ENCODE measurements at regions not wholly inside any gene's neighbourhood (a gene's known extent, or its start where the extent isn't known, plus 50 kb on each side); places are given as distances from the start of the nearest gene placed in this dataset.

DNA sequence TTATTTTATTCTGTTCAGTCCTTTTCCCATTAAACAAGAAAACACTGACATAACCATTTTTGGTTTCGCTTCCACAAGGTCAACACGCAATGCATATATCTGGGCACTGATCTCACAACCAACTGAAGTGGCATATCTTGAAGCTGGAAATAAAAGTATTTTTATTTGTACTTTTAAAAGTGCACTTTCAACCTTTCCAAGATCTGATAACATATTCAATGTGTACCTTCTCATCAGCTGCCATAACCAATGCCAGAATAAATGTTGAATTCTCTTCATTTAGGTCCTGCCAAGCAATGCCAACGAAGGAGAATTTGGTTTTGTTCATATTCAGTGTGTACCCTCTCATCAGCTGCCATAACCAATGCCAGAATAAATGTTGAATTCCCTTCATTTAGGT, 148.9 kb upstream of the CEP126 start:
- ChIA-PET CTCF (no interaction called here), POLR2A (ENCODE audit: unreplicated experiment) (no interaction called here)
- H4K91ac ChIP-seq (ENCODE audit: insufficient read depth, low read depth, low read length), result no peak overlapping the region
- DNase-seq (no peak), ATAC-seq (ENCODE audit: low read depth) (no peak)
- H2AK5ac ChIP-seq (ENCODE audit: low read depth, low read length), result no peak overlapping the region
- H3K4ac ChIP-seq (ENCODE audit: low read depth, low read length), result no peak overlapping the region
- dilution Hi-C loops (cut with HindIII; ENCODE audit: low sequenced_read_pairs, unreplicated experiment), result no loop called here
- WGBS, 2 experiments (ENCODE audit: extremely low coverage in 2 of 2, insufficient read length in 1 of 2), result no CpG with 5 or more reads among the region's 3 CpGs
- no peaks in the 10 kb centered on the region for H4K20me1 ChIP-seq (ENCODE audit: insufficient read depth, low read length)
- no peak overlapping the region for H3K23ac ChIP-seq (ENCODE audit: low read depth, low read length)
- in situ Hi-C loops (cut with MboI; ENCODE audit: low sequenced_read_pairs), result no loop called here
- intact Hi-C loops (cut with micrococcal nuclease), result no loop called here
- no peak overlapping the region for H4K5ac ChIP-seq (ENCODE audit: low read depth, low read length)
- H3K79me1 ChIP-seq (ENCODE audit: low read depth in 1 of 2, low read length in 2 of 2), result no peaks in the 10 kb centered on the region
- no peak overlapping the region for H2AFZ ChIP-seq (replicated peaks; ENCODE audit: low read length, poor library complexity)
- H4K8ac ChIP-seq (ENCODE audit: low read depth in 2 of 2, low read length in 2 of 2), result no peak overlapping the region
- no peak for TF ChIP-seq CEBPB (IDR thresholded peaks at IDR 0.05; ENCODE audit: low read depth, low read length)
- TF ChIP-seq RFX5 (IDR thresholded peaks at IDR 0.05; ENCODE audit: low read depth, low read length), result no peak
- no peak for TF ChIP-seq RCOR1 (IDR thresholded peaks at IDR 0.05; ENCODE audit: insufficient replicate concordance, low read length)
- TF ChIP-seq MXI1 (IDR thresholded peaks at IDR 0.05; ENCODE audit: borderline replicate concordance, low read depth, low read length), result no peak
- no peak for TF ChIP-seq RAD21 (IDR thresholded peaks at IDR 0.05; ENCODE audit: low read length)
- TF ChIP-seq SMC3 (IDR thresholded peaks at IDR 0.05; ENCODE audit: low read depth, low read length), result no peak
- no peak for TF ChIP-seq NFE2L2 (IDR thresholded peaks at IDR 0.05; ENCODE audit: low read depth, low read length)
- TF ChIP-seq BHLHE40 (IDR thresholded peaks at IDR 0.05; ENCODE audit: low read depth, low read length), result no peak
- no peak for TF ChIP-seq CHD1 (IDR thresholded peaks at IDR 0.05; ENCODE audit: low read depth, low read length)
- TF ChIP-seq CTCF (conservative IDR thresholded peaks at IDR 0.05; ENCODE audit: low read depth, low read length), result no peak
- TF ChIP-seq MAZ (IDR thresholded peaks at IDR 0.05; ENCODE audit: borderline replicate concordance, low read depth, low read length), result no peak
- no peak for TF ChIP-seq POLR2A (IDR thresholded peaks at IDR 0.05; ENCODE audit: low read depth, low read length)
- no peak overlapping the region for H2BK20ac ChIP-seq (ENCODE audit: low read depth, low read length)
- H2AK9ac ChIP-seq (replicated peaks; ENCODE audit: low read depth, low read length, poor library complexity), result no peak overlapping the region
- no peak overlapping the region for H2BK5ac ChIP-seq (ENCODE audit: low read depth, low read length, poor library complexity, severe bottlenecking)
- H3K9me3 ChIP-seq (ENCODE audit: control insufficient read depth, insufficient read depth, low read length), result peaks cover 7% of the 10 kb centered on the region; the same call in 1 of the 2 replicates
- H3K4me3 ChIP-seq (ENCODE audit: insufficient read depth, low read depth, low read length), result no peak overlapping the region
- no peak overlapping the region for H3K18ac ChIP-seq (ENCODE audit: low read depth, low read length)
- no peak overlapping the region for H2BK15ac ChIP-seq (ENCODE audit: low read depth, low read length)
- BruUV-seq (replicated peaks), result no TSS peak
- no peak overlapping the region for H3K4me2 ChIP-seq (ENCODE audit: low read depth, low read length)
- H3K14ac ChIP-seq (replicated peaks; ENCODE audit: low read depth, low read length), result no peak overlapping the region
- no peak overlapping the region for H3K56ac ChIP-seq (ENCODE audit: extremely low read depth, insufficient read depth, low read length)
- no peak overlapping the region for H3K9ac ChIP-seq (ENCODE audit: low read depth, low read length)
- H3K27me3 ChIP-seq (ENCODE audit: control insufficient read depth, insufficient read depth, low read length), result no peaks in the 10 kb centered on the region
- H3K4me1 ChIP-seq (ENCODE audit: control insufficient read depth, insufficient read depth, low read length), result no peaks in the 10 kb centered on the region
- H3K36me3 ChIP-seq (ENCODE audit: control insufficient read depth, insufficient read depth, low read length), result no peaks in the 10 kb centered on the region
- H3K9me1 ChIP-seq (ENCODE audit: insufficient read depth, low read length), result no peaks in the 10 kb centered on the region
- no peak overlapping the region for H2BK120ac ChIP-seq (ENCODE audit: low read depth, low read length)
- H3K27ac ChIP-seq (ENCODE audit: insufficient read depth, low read length), result no peak overlapping the region

Data from IMR-90 (cell line).